ENCODE measurements at regions not wholly inside any gene's neighbourhood (a gene's known extent, or its start where the extent isn't known, plus 50 kb on each side); places are given as distances from the start of the nearest gene placed in this dataset.

DNA sequence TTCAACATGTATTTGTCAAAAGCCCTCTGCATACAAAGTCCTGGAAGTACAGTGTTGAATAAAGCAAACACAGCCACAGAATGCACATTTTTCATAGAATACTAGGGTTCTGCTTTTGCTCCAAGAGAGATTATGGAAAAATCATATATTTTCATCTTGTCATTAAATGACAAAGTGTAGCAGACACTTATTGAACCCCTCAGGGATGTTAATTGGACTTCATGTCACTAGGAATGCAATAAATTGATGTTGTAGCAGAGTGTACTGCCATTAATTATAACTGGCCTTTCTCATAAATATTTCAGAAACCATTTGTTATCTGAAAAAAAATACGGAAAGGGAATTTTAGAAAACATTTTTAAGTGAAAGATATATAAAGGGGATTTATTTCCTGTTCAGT, 64.5 kb upstream of the TAC1 start:
- DNase-seq (ENCODE audit: extremely low spot score), result no peak
- ChIA-PET POLR2A (no interaction called here), CTCF (no interaction called here)
- TF ChIP-seq L3MBTL2 (conservative IDR thresholded peaks at IDR 0.05) (no peak), HDGF (IDR thresholded peaks at IDR 0.05; ENCODE audit: borderline replicate concordance) (no peak), TARDBP (IDR thresholded peaks at IDR 0.05) (no peak), ARNT (IDR thresholded peaks at IDR 0.05) (no peak), SP1 (IDR thresholded peaks at IDR 0.05) (no peak), LEF1 (IDR thresholded peaks at IDR 0.05; ENCODE audit: borderline replicate concordance) (no peak), FOXM1 (IDR thresholded peaks at IDR 0.05; ENCODE audit: borderline replicate concordance) (no peak), NFRKB (IDR thresholded peaks at IDR 0.05) (no peak), ZNF384 (IDR thresholded peaks at IDR 0.05) (no peak), FOXA1 (IDR thresholded peaks at IDR 0.05) (no peak), ELF4 (IDR thresholded peaks at IDR 0.05) (no peak), CTBP1 (IDR thresholded peaks at IDR 0.05; ENCODE audit: borderline replicate concordance) (no peak), SUZ12 (IDR thresholded peaks at IDR 0.05) (no peak), FOXK2 (IDR thresholded peaks at IDR 0.05) (no peak), BHLHE40 (IDR thresholded peaks at IDR 0.05; ENCODE audit: borderline replicate concordance) (no peak)
- TF ChIP-seq, protein P1, sequence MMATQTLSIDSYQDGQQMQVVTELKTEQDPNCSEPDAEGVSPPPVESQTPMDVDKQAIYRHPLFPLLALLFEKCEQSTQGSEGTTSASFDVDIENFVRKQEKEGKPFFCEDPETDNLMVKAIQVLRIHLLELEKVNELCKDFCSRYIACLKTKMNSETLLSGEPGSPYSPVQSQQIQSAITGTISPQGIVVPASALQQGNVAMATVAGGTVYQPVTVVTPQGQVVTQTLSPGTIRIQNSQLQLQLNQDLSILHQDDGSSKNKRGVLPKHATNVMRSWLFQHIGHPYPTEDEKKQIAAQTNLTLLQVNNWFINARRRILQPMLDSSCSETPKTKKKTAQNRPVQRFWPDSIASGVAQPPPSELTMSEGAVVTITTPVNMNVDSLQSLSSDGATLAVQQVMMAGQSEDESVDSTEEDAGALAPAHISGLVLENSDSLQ (IDR thresholded peaks at IDR 0.05), result no peak

DNA sequence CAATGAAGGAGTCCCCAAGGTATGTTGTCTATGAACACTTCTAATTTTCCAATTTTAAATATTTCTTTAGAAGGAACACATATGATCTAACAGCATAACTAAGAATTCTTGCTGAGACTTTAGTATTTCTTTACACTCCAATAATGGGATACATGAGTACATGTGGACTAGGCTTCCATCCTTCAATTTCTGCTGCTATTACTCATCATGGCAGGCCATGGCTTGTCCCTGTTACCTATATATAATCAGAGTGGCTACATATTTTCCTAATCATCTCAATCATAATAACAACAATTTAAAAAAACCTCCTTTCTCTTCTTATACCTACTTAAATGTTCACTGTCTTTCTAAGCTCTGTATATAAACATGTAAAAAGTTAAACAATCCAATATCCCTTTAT, 60.3 kb upstream of the TAC1 start:
- DNase-seq (ENCODE audit: extremely low spot score), result no peak
- ChIA-PET CTCF (no interaction called here), POLR2A (no interaction called here)
- TF ChIP-seq ELF4 (IDR thresholded peaks at IDR 0.05) (no peak), LEF1 (IDR thresholded peaks at IDR 0.05; ENCODE audit: borderline replicate concordance) (no peak), SP1 (IDR thresholded peaks at IDR 0.05) (no peak), FOXK2 (IDR thresholded peaks at IDR 0.05) (no peak), TARDBP (IDR thresholded peaks at IDR 0.05) (no peak), HDGF (IDR thresholded peaks at IDR 0.05; ENCODE audit: borderline replicate concordance) (no peak), CTBP1 (IDR thresholded peaks at IDR 0.05; ENCODE audit: borderline replicate concordance) (no peak), L3MBTL2 (conservative IDR thresholded peaks at IDR 0.05) (no peak), BHLHE40 (IDR thresholded peaks at IDR 0.05; ENCODE audit: borderline replicate concordance) (no peak), NFRKB (IDR thresholded peaks at IDR 0.05) (no peak), ARNT (IDR thresholded peaks at IDR 0.05) (no peak), SUZ12 (IDR thresholded peaks at IDR 0.05) (no peak), FOXA1 (IDR thresholded peaks at IDR 0.05) (no peak), FOXM1 (IDR thresholded peaks at IDR 0.05; ENCODE audit: borderline replicate concordance) (no peak), ZNF384 (IDR thresholded peaks at IDR 0.05) (no peak)
- TF ChIP-seq, protein P1 (IDR thresholded peaks at IDR 0.05), result no peak

DNA sequence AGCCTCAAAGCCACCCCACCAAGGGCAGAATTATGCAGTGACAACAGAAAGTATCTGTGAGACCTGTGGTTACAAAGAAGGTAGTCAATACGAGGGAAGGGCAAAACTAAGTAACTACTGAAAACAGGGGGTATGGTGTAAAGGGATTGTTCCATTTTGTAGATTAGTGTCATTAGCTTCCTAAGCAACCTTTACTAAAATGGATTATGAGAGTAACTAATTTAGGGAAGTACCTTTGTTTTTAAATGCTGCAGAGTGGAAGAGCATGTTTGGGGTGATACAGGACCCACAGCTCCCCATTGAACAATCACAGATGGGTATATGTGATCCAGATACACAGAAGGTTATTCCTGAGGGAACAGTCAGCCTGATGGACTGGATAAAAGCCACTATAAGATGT, 51.3 kb upstream of the TAC1 start:
- no peak for DNase-seq (ENCODE audit: extremely low spot score)
- ChIA-PET CTCF (no interaction called here), POLR2A (no interaction called here)
- TF ChIP-seq HDGF (IDR thresholded peaks at IDR 0.05; ENCODE audit: borderline replicate concordance) (no peak), L3MBTL2 (conservative IDR thresholded peaks at IDR 0.05) (no peak), ELF4 (IDR thresholded peaks at IDR 0.05) (no peak), ZNF384 (IDR thresholded peaks at IDR 0.05) (no peak), NFRKB (IDR thresholded peaks at IDR 0.05) (no peak), ARNT (IDR thresholded peaks at IDR 0.05) (no peak), FOXA1 (IDR thresholded peaks at IDR 0.05) (no peak), SUZ12 (IDR thresholded peaks at IDR 0.05) (no peak), FOXM1 (IDR thresholded peaks at IDR 0.05; ENCODE audit: borderline replicate concordance) (no peak), CTBP1 (IDR thresholded peaks at IDR 0.05; ENCODE audit: borderline replicate concordance) (no peak), LEF1 (IDR thresholded peaks at IDR 0.05; ENCODE audit: borderline replicate concordance) (no peak)

All from HEK293T (cell line).